HPDE6-E6E7 (cell line): ENCODE measurements at regions not wholly inside any gene's neighbourhood (a gene's known extent, or its start where the extent isn't known, plus 50 kb on each side); places are given as distances from the start of the nearest gene placed in this dataset.
"Not testable (repeated sequence)": the region's sequence is repeated elsewhere in the genome, so short reads cannot be mapped to it uniquely, and the experiment has no call there.

Experiments used
- DNase-seq: peaks from one replicate; pipeline ENCODE4 v3.0.0; 2011; ENCODE audit warnings: missing footprints; ENCODE audit errors: extremely low spot score

DNA sequence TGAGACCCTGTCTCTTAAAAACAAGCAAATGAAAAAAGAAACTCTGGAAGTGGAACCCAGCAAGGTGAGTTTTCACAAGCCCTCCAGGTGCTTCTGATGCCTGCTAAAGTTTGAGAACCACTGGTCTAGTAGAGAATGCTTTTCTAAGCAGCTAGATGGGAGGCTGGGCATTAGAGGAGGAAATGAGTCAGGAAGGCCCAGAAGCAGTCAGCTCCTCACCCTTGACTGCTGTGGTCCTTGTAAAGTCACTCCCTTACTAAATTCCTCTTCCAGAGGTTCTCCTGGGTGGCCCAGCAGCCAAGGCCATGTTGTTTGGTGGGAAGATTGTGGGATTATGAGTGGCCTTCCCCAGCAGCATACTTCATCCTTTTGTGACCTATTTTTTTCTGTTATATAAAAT lies 52.0 kb upstream of the FYN start:
- DNase-seq, result no peak

DNA sequence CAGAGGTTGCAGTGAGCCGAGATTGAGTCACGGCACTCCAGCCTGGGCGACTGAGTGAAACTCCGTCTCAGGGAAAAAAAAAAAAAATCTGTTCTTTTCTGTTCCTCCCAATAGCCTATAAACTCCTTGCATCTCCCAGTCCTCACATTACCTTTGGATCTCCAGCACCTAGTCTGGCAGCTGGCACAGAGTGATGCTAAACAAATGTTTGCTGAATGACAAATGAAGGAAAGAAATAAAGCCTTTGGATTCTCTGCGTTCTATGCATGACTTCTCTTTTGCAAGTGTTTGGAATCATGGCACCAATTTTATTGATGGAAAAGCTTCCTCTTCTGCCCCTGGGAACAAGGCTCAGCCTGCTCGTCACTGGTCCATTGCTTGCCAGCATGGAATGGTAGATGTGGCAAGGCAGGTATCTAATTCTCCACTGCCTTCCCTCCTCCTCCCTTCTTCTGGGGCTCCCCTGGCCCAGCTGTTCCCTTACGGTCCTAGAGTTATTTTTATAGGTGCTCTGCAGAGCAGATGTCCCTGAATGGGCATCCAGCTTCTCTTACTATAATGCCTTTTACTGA lies 53.6 kb upstream of the FYN start:
- no peak for DNase-seq

DNA sequence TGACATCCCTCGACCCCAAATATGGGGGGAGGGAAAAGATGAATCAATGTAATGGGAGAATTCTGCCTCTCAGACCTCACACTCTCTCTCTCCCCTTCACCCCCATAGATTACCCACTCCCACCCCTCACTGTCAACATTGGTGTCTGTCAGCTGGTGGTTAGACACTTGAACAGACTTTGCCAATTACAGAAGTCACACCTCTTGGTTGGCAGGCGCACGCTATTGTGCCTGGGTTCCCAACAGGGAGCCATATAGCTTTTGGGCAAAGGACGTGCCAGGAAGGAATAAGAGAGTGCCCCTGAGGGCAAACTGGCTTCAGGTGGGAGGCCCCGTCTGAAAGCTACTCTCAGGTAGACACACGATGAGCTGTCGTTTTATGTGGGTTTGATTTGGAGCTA lies 54.1 kb upstream of the FYN start:
- DNase-seq, result no peak

DNA sequence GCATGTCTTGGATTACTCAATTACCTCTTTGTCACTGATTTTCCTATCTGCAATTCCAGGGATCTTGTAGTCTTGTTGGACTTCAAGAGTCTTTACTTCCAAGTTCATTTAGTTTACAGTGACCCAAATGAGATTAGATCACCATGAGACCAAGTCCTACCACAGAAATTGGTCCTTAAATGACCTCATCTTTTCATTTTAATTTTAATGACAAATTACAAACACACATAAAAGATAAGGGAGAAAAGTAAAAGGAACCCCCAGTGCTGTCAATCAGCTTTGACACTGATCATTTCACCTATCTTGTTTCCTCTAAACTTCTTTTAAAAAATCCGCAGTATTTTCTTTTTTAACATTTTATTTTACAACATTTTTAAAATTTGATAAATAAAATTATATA lies 54.9 kb upstream of the FYN start:
- DNase-seq, result no peak

DNA sequence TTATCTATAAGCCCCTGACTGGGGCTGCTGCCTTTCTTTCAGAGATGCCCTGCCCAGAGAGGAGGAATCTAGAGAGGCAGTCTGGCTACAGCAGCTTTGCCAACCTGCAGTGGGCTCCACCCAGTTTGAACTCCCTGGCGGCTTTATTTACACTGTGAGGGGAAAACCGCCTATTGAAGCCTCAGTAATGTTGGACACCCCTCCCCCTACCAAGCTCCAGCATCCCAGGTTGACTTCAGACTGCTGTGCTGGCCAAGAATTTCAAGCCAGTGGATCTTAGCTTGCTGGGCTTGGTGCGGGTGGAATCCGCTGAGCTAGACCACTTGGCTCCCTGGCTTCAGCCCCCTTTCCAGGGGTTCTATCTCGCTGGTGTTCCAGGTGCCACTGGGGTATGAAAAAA lies 61.4 kb upstream of the FYN start:
- not testable (repeated sequence) for DNase-seq

DNA sequence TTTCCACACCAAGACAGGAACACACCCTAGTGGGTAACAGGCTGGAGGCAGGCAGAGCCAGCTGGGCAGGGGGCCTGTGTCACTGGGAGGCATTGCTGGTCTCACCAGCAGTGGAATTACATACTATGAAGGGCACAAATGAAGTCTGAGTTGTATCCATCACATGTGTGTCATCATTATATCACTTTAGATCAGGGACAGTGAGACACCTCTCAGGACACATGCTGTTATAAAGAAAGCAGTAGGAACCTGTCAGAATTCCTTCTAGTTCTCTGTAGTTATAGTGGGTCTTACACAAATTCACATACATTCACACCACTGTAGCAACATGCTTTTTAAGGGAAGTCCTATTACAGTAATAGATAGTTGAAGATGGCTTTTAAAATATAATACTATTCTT lies 63.5 kb upstream of the FYN start:
- DNase-seq, result no peak

DNA sequence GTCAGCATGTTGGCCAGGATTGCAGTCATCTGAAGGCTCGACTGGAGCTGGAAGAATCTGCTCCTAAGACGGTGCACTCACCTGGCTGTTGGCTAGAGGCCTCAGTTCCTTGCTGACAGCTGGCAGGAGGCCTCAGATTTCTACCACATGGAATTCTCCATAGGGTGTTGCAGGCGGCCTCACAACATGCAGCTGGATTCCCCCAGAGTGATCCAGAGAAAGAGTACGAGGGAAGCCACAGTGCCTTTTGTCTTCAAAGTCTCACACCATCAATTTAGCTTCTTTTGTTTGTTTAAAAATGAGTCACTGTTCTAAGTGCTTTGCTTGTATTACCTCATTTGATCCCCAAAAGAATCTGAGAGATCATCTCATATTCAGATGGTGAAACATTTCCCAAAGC lies 65.5 kb upstream of the FYN start:
- peak; percentile 15 for DNase-seq

DNA sequence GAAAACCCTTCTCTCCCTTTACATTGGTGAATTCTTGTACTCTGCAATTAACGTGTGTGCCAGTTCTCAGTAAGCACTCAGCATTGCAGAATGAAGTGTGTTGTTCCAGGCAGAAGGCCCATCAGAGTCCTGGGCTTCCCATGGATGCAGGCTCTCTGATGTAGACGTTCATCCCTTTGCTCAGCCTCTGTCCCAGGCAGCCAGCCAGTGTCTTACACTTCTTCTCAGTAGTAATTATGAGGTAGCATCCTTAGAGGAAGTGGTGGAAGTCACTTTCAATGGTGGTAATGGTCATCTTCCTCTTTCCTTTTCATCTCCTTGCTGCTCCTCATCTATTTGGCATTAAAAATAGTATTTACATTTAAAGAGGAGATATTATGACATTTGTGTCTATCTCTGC lies 66.7 kb upstream of the FYN start:
- no peak for DNase-seq

DNA sequence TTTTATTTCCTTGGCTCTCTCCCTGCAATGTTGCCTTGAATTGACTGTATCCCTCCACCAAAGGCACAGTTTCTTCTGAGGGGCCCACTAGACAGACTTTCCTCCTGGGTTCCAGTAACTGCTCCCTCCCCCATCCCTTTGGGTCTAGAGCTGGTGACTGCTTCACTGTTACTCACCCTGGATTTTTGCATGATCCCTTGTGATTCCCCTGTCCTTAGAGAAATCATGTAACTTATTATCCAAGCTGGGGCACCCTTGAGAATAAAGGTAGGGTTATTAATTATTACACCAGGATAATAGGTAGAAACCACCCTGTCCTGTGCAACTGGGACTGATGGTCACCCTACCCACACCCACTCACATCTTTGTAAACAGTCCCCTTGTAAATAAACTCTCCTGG lies 67.5 kb upstream of the FYN start:
- DNase-seq, result no peak

DNA sequence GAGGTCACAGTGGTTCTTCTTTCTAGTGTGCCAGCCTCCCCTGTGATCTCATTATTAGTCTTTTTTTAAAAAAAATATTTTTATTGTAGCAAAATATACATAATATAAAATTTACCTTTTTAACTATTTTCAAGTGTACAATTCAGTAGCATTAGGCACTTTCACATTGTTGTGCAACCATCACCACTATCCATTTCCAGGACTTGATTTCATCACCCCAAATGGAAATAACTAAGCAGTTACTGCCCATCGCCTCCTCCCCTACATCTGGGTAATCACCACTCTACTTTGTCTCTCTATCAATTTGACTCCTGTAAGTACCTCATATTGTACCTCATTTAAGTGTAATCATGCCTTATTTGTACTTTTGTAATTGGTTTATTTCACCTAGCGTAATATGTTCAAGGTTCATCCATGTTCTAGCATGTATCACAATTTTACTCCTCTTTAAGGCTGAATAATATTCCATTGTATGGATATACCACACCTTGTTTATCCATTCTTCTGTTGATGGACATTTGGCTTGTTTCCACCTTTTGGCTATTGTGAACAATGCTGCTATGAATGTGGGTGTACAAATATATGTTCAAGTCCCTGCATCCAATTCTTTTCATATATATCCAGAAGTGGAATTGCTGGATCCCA lies 68.6 kb upstream of the FYN start:
- no peak for DNase-seq

DNA sequence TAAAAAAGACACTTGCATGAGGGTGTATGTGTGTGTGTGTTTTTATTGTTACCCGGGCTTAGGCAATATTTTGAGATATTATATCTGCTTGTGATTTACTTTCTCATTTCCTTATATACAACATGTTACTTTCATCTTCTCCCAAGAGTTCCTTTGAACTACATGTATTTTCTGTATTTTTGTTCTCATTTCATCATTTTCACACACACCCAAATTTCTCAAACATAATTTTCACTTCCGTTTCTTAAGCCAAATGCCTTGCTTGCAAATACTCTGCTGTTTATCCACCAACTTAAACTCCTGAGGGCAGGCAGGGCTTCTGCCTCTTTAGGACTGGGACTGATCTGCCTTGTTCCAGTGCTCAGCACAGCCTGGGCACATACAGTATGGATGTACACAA lies 69.3 kb upstream of the FYN start:
- DNase-seq, result no peak

DNA sequence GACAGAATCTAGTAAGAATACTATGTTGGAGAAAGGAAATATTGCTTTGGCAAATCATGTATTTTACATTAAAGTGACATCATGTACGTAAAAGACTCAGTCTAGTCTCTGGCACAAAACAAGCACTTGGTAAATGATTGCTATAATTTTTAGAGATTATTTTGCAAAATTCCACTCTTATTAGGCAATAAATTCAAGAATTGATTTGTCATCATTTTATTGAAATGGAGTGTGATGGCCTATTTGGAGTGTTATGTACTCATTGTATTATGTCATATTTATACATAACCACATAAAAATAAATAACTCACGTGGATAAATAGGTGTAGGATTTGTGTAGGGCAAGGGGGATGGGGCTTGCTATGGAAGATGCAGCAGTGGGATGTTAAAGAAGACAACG lies 70.0 kb upstream of the FYN start:
- DNase-seq, result no peak

DNA sequence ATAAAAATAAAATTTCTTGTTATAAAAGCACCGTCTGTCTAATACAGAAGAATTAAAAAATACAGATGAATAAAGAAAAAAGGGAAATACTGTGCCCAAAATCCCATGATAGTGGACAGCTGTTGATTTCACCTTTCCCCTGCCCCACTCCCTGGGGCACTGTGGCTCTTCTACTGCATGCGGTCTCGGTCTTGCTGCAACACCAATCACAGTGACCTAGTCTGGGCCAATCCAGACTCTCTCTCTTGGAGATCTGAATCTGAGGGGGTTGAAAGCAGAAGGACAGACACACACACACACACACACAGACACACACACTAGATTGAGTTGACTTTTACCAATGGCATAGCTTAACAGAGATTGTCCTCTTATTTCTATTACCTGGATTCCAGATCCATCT lies 70.5 kb upstream of the FYN start:
- no peak for DNase-seq

DNA sequence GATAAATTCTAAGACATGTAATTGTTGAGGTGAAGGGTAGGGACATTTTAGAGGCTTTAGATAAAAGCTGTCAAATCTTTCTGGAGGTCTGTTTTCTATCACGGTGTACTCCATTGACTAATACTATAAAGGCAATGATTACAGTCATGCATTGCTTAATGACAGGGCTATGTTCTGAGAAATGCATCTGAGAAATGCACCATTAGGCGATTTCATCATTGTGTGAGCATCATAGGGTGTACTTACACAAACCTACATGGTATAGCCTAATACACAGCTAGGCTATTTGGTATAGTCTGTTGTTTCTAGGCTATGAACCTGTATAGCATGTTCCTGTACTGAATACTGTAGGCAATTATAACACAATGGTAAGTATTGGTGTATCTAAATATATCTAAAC lies 71.3 kb upstream of the FYN start:
- DNase-seq, result no peak

DNA sequence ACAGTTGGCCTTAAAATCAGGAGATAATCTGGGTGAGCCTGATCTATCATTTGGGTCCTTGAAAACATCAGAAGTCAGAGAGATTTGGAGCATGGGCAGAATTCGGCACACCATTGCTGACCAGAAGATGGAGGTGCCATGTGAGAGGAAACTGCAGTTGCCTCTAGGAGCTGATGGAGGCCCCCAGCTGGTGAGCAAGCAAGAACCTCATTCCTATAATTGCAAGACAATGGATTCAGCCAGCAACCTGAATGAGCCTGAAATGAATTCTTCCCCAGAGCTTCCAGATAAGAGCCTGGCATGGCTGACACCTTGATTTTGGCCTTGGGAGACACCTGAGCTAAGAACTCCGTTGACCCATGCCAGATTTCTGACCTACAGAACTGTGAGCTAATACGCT lies 76.3 kb upstream of the FYN start:
- no peak for DNase-seq

DNA sequence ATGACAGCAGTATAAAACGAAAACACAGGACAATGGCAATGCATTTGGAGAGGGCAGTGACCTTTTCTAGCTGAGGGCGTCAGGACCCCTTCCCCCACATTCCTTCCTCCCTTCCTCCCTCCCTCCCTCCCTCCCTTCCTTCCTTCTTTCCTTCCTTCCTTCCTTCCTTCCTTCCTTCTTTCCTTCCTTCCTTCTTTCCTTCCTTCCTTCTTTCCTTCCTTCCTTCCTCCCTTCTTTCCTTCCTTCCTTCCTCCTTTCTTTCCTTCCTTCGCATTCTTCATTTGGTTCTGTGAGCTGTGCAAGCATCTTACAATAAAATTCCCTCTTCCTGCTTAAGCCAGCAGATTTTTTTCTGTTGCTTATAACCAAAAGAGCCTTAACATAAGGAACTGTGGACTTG lies 76.7 kb upstream of the FYN start:
- not testable (repeated sequence) for DNase-seq

DNA sequence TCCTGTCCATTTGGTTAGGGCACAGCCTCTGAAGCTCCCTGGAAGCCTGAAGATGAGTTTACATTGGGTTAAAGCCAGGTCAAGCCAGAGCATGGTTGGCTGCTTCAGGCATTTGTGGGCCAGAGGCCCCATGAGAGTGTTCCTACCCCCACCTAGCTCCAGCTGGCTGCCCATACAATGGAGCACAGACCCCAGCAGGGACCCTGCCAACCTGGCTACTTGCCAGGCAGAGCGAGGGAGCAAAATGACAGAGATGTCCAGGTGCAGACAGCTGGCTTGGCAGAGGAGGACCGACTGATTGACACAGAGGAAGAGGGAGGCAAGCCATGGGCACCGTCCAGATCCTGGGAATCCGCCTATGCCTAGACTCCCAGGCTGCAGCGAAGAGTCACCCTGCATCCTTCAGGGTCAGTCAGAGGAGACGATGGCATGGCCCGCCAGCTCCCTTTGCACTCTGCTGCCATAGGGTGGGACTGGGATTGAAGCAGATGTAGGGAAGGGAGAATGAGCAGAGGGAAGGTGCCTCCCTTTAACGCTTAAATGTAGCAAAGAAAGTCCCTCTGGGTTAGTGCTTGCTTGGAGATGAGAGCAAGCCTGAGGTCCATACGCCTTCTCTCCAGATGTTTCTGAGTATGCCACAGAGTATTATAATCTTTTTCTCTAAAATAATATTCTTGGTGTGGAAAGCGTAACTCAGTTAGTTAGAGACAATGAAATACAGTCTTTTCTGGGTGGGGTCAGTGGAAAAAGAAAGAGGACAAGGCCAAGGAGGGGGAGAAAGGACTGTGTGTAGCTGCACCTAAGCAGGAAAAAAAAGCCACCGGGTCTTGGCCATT lies 77.6 kb upstream of the FYN start:
- no peak for DNase-seq

DNA sequence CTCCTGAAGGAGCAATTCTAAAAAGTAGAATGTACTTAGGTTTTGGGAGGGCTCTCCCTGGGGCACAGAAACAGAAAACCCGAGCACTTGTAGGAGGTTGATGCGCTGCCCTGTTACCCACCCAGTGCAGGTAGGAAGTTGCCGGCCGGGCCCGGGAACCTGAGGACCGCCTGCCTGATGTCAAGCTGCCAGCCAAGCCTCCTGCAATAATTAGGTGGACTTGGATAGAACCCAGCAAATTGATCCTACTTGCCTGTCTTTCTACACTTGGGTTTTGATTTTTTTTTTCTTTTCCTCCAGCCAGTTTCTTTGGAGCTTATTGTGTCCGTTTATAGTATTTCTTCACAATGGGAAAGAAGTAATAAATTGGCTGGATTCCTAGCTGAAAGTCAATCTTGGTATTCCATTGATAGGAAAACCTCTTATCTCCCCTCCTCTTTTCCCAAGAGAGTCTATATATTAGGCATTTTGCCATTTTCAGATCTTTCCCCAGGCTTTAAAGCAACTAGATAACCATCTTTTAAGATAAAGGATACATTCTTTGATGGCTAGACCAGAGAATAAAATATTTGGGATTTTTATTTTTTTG lies 78.3 kb upstream of the FYN start:
- no peak for DNase-seq

DNA sequence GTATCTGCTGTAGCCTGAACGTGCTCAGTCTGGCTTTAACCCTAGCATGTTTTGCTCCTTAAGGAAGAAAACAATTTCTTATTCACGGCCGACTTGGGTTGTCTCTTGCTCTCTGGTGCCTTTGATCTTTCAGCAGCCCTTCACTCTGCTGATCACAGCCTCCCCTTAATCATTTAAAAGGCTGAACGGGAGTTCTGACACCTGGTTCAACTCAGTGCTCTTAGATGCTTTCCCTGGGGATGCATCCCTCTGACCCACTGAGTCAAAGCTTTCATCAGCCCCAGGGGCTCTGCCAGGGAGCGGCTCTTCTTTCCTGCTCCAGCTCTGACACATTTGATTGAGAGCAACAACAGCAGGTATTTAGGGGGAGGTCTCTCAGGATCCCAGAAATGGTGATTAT lies 79.0 kb upstream of the FYN start:
- no peak for DNase-seq

DNA sequence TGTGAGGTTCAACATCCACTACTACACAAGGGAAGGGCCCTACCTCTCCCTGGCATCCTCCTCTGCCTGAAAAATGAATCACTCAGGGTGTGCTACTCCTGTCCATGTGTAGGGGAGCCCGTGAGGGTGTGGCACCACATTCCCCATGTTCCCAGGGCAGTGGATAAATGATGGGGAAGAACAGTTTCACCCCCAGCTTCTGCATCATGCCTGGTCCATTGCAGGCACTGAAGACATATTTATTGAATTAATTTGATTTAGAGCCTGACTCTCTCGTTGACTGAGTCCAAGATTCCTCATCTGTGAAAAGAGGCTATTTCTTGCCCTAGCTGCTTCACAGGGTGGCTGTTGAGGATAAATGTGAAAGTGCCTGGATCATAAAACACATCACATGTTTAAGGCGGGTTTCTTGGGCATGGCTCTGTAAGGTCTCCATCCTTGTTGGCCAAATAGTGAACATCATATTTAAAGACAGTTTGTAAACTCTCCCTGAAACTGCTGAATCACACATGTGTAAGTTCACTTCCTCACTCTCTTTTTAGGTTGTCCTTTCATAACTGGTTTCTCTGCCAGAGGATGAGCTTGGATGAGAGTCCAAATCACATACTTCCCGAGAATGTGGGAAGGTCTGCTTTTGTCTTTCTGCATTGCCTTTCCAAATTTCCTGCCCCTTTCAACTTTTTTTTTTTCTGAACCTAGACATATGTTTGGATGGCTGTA lies 79.7 kb upstream of the FYN start:
- peak; percentile 67 for DNase-seq

DNA sequence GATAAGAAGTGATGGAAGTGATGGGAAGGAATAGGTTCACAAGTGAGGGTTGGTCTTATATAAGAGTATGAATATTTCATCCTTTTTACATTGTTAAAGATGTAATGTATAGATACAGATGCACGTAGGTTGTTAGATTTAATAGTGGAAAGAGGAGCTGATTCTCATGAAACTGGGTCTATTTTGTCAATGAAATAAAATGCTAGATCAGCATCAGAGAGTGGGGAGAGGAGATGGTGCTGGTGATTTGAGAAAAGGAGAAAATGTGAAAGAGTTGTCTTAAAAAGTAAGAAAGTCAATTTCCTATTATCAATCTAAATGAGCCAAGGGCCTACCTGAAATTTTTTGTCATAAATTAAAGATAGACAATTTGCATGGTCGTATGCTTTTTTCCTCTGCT lies 82.8 kb upstream of the FYN start:
- DNase-seq, result no peak

DNA sequence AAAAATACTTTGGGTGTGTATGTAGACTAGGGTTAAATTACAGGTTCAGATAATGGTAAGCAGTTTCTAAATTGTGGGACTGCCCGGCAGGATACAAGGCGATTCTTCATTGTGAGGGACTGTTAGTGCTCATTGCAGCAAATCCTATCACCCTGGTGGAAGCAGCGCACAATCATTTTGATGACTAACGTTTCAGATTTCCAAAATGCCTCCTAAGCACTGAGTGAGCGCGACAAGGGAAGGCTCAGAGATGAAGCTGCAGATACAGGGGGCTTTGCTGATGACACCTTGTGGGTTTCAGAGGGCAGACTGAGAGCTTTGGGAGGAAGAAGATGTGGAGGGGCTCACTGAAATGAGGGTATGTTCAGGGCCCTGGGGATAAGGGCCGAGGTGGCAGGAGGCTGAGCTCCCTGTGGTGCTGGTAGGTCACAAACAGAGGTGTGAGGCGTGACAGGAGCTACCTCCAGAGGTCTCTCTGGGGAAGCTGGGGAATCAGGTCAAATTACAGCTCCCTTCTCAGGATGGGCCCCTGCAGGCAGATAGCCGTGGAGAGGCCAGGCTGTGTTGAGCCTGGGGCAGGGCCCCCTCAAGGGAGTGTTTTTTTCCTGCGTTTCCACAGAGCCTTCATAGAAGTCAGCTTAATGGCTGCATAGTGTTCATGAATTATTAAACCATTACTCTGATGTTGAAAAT lies 84.5 kb upstream of the FYN start:
- DNase-seq, result no peak
